AG20443 (cell line): ENCODE measurements at regions not wholly inside any gene's neighbourhood (a gene's known extent, or its start where the extent isn't known, plus 50 kb on each side); places are given as distances from the start of the nearest gene placed in this dataset.

ENCODE experiments used
- DNase-seq: peaks from one replicate; pipeline ENCODE4 v3.0.0; 2012; ENCODE audit warnings: low spot score, mixed read lengths

GRCh38 chr6:167755461-167755860, 71.2 kb upstream of the AFDN start:
- DNase-seq, result no peak

GRCh38 chr6:167756597-167756996, 70.1 kb upstream of the AFDN start:
- DNase-seq, result no peak

DNA sequence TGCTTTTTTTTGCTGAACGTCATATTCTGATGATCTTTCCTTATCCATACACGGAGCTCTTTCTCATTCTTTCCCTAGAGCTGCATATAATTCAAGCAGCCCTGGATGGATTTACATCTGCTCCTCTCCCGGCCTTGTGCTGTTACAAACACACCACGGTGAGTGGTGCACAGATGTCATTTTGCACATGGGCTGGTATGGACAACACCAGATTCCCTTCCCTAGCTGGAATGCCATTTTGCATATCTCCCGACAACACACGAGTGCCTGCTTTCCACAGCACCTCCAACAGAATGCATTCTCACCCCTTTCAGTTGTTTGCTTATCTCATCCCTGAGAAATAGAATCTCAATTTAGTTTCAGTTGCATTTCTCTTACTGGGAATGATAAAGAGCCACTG, 69.5 kb upstream of the AFDN start:
- DNase-seq, result no peak

GRCh38 chr6:167757821-167758220, 68.9 kb upstream of the AFDN start:
- no peak for DNase-seq

GRCh38 chr6:167758309-167759023, 68.2 kb upstream of the AFDN start:
- no peak for DNase-seq

DNA sequence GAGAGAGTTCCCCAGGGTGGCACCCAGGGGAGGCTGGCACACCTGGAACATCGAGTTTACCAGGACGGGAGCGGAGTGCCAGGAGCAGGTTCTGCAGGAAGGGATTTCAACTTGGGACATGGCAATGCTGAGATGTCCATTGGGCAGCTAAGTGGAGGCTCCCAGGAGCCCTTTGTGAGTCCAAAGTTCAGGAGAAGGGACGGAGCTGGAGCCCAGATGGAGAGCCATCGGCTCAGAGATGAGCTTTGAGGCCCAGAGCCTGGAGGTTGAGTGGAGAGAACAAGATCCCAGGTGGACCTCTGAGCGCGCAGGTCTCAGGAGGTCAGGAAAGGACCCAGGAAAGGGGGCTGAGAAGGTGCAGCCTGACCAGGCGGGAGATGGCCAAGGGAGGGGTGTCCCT, 67.5 kb upstream of the AFDN start:
- no peak for DNase-seq

DNA sequence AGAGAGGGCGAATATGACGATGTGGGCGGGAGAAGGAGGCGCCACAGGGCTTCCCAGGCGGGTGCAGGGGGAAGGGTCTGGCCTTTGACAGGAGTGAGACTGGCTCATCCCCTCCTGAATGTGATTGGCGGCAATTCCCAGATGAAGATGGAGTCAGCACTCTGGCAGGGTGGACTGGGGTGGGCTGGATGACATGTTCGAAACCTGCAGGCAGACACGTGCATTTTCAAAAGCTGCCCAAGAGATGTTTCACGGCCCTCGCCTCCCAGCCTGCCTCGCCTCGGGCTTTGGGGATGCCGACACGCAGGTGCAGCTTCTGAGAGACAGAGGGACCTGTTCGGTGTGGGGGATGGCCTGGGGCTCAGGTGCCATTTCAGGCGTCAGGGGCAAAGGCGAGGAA, 66.8 kb upstream of the AFDN start:
- no peak for DNase-seq

GRCh38 chr6:167760979-167761793, 65.5 kb upstream of the AFDN start:
- DNase-seq, result peak; percentile 41

GRCh38 chr6:167761794-167762258, 64.9 kb upstream of the AFDN start:
- DNase-seq, result no peak

GRCh38 chr6:167762259-167762962, 64.3 kb upstream of the AFDN start:
- DNase-seq, result no peak

- no peak for DNase-seq
These were observed 63.4 kb upstream of the AFDN start for GRCh38 chr6:167763056-167763944.

- DNase-seq, result no peak
These were observed 62.5 kb upstream of the AFDN start for GRCh38 chr6:167764215-167764614.

- no peak for DNase-seq
These were observed 61.8 kb upstream of the AFDN start for GRCh38 chr6:167764713-167765479.

GRCh38 chr6:167766986-167767714, 59.6 kb upstream of the AFDN start:
- DNase-seq, result no peak

GRCh38 chr6:167767715-167768107, 59.0 kb upstream of the AFDN start:
- DNase-seq, result no peak

DNA sequence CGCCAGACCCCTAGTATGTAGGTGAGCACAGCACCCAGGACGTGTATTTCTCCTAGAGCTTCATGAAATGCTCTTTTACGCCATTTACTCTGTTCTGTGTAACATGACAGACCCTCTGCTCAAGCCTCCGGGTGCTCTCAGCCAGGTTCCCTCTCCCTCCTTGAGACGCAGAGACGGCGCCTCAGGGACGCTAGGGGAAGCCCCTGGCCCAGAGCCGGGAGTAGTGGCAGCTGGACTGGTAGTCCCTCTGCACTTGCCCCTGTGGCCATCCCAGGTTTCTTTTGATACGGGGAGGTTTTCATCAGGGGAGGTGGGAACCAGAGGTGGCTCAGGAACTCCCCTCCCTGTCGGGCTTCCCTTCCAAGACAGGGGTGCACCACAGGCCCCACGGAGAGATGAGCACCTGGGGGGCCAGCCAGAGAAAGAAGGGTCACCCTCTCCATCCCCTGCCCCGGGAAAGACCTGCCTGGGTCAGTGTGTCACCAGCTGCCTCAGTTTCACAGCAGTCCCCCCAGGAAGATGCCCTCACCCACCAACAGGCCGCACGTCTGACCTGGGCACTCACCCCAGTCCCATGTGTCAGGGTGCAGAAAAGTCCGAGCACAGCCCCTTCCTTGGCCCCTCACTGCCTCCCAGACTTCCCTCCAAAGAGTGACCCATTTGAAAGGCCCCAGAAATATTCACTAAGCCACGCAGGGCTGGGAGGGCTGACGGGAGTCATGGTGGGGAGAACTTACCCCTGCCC, 58.1 kb upstream of the AFDN start:
- no peak for DNase-seq

DNA sequence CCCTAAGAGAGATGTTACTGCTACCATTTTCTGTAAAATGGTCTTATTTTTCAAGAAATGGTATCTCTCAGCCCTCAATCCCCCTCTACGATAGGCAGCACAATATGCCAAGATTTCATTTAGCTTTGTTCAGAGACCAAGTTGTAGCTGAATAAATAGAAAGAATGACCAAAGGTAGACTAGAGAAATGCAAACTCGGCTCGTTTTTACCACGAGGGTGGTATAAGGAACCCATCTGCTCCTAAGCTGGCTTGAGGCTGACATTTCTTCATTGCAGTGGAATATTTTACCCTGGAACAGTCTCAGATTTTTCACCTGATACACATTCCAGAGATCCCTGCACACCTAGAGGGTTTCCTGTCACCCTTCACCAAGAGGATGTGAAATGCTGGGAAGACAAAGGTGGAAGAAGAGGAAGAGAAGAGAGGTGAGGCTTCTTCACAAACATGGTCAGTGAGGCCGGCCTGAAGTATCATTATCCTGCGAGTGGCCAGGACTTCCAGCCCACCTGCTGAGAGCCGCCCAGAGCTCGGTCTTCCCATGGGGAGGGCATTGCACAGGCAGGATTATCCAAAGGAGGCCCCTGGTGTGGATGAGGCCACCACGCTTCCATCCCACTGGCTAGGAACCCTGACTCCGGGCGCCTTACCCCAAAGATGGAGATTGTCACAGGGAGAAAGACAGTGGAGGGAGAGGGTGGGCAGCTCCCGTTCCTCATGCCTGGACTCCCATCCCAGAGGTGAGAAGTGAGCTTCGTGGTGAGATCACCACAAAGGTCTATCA, 57.1 kb upstream of the AFDN start:
- no peak for DNase-seq

DNA sequence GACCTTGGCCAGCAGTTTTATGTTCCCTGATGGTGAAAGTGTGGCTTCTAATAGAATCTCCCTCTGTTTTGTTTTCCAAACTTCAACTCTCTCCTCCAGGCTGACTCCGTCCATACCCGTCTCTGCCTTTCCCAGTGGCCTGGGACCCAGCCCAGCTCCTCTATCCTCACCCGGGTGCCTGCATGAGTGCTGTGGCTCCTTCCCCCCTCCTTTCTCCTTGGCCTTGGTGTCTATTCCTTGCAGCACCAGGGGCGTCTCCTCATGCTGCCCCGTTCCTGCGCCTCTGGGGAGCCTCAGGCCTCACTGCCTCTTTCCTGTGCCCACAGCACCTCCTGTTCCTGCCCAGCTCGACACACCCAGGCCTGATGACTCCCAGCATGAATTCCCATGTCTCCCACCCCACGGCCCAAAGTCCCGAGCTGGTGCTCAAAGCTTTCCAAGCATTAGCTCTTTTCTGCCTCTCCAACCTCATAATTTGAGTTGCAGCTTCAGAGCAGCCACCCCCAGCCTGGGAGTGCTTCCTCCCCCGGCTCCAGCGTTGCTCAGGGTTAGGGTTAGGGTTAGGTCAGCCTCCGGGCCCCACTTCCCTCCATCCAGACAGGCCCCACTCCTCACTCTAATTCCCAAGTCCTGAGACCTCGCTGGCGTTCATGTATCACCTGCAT, 56.3 kb upstream of the AFDN start:
- no peak for DNase-seq
